ENCODE measurements at regions not wholly inside any gene's neighbourhood (a gene's known extent, or its start where the extent isn't known, plus 50 kb on each side); places are given as distances from the start of the nearest gene placed in this dataset.

DNA sequence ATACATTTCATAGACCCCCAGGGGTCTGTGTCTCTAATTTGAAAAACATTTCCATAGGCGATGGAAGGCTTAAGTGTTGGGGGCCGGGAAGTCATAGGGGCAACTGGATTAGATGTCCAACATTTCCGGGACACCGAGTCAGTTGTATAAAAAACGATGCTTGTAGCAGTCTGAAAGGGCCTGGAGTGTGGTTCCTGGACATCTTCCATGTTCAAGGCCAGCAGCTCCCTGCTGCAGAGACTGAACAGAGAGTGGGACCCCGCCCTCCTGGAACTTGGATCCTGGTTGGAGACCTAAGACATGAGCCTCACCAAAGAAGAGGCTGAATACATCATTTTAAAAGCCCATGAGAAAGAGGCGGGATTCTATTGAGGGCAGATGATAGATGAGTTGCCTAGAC, 82.0 kb upstream of the ZNF423 start:
- H3K27ac ChIP-seq = no peak overlapping the region
- TF ChIP-seq ZFX (IDR thresholded peaks at IDR 0.05; ENCODE audit: borderline replicate concordance) (no peak), CTCF (IDR thresholded peaks at IDR 0.05) (no peak)

- TF ChIP-seq CTCF (IDR thresholded peaks at IDR 0.05) = no peak
- TF ChIP-seq ZFX (IDR thresholded peaks at IDR 0.05; ENCODE audit: borderline replicate concordance) = no peak
These were observed 83.6 kb upstream of the ZNF423 start for GRCh38 chr16:49939495-49939894.

GRCh38 chr16:49940464-49941224, 84.4 kb upstream of the CNEP1R1 start:
- TF ChIP-seq CTCF (IDR thresholded peaks at IDR 0.05) (no peak), ZFX (IDR thresholded peaks at IDR 0.05; ENCODE audit: borderline replicate concordance) (no peak)
- no peak overlapping the region for H3K27ac ChIP-seq

More at GRCh38 chr16:49939495-49939894, 83.6 kb upstream of the ZNF423 start:
- no peak overlapping the region for H3K27ac ChIP-seq

DNA sequence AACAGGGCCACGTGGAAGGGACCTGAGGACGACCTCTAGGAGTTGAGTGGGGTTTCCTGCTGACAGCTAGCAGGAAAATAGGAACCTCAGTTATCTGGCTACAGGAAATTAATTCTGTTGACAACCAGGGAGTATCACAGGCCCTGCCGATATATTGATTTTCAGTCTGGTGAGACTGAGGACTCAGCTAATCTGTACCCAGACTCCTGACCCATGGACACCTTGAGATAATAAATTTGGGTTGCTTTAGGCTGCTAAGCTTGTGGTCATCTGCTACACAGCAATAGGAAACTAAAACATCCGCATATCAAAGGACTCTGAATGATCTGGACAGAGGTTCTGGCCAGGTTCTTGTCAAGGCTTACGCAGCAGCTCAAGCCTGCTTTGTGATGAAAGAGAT, 80.8 kb upstream of the CNEP1R1 start:
- no peak for TF ChIP-seq CTCF (IDR thresholded peaks at IDR 0.05)
- TF ChIP-seq ZFX (IDR thresholded peaks at IDR 0.05; ENCODE audit: borderline replicate concordance) = no peak
- H3K27ac ChIP-seq = no peak overlapping the region

- H3K27ac ChIP-seq = no peak overlapping the region
- TF ChIP-seq ZFX (IDR thresholded peaks at IDR 0.05; ENCODE audit: borderline replicate concordance) (no peak), CTCF (IDR thresholded peaks at IDR 0.05) (no peak)
These were observed 76.9 kb upstream of the CNEP1R1 start for GRCh38 chr16:49947907-49948678.

DNA sequence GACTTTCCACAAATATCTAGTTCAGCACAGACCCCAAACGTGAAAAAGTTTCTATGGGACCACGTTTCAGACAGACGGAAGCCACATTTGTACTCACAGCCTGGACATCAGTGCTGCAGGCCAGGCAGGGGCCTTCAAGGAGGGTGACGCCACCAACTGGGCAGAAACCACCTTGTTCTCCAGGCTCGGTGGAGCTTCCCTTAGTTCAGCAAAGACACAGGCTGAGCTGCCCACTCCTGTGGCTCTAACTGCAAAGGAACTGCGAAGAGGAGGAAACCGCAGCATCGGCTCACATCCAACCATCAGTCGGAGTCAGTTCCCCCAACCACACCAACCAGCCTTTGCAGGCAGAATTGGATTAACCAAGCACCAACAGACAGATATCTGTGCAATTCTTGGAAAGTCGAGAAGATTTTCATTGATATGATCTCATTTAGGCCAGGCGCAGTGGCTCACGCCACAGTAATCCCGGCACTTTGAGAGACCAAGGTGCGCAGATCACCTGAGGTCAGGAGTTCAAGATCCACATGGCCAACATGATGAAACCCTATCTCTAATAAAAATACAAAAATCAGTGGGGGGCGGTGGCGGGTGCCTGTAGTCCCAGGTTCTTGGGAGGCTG, 73.3 kb upstream of the CNEP1R1 start:
- TF ChIP-seq CTCF (IDR thresholded peaks at IDR 0.05) (no peak), ZFX (IDR thresholded peaks at IDR 0.05; ENCODE audit: borderline replicate concordance) (no peak)
- no peak overlapping the region for H3K27ac ChIP-seq
